Ovary (tissue), 3 donors: ENCODE measurements at regions not wholly inside any gene's neighbourhood (a gene's known extent, or its start where the extent isn't known, plus 50 kb on each side); places are given as distances from the start of the nearest gene placed in this dataset.

Source experiments
- EP300 ChIP-seq: sonication (generic); formaldehyde crosslinking; IDR thresholded peaks from one replicate; pipeline ENCODE4 v1.6.1; 2017; ENCODE audit warnings: antibody characterized with exemption
- POLR2A ChIP-seq: fragments of 450-650 bp; IDR thresholded peaks from one replicate; pipeline ENCODE4 v1.6.1; 2017; ENCODE audit warnings: antibody characterized with exemption, mild to moderate bottlenecking, moderate library complexity
- TF ChIP-seq, protein P1 (sequence below), 3 donors: fragments of 450-650 bp in 2 of 3; fragments of 200-600 bp in 1 of 3; IDR thresholded peaks; one replicate each; pipeline versions ENCODE4 v1.5.1 to v1.8.0; 2016 to 2022; ENCODE audit warnings: antibody characterized with exemption in 3 of 3, mild to moderate bottlenecking in 1 of 3
- donor health status: DM: no; HTN: no; CAD: no.

DNA sequence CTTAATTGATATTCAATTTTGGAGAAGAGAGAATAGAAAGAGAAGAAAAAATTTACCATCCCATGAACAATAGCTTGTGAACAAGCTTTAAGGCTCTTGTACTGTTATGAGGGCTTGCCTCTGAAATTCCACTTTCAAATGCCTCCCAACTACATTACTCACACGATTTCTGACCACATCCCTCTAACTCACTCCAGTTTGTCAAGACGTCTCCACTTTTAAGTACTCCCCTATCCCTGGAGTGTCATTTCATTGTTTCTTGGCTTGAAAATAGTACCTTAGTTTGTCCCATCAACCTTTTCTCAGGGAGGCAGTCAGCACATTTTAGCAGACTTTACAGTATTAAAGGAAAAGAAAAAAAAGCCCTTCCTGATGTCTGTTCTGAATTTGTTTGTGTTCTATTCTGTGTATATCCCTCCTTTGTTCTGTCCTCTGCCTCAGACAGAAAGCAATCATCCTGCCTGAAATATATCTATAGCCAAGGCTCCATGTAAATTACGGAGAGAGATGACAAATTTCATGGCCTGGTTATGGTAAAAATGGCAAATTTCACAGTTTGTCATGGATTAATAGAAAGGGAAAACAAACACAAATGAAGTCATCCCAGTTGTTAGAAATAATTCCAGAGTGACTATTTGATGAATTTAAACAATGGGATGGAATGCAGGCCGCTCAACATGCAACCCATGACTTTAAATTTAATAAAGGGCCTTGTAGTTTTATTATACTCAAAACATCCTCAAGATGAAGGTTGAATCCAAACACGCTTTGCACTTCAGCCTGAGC lies 228.8 kb downstream of the ETAA1 start:
- TF ChIP-seq, protein P1, sequence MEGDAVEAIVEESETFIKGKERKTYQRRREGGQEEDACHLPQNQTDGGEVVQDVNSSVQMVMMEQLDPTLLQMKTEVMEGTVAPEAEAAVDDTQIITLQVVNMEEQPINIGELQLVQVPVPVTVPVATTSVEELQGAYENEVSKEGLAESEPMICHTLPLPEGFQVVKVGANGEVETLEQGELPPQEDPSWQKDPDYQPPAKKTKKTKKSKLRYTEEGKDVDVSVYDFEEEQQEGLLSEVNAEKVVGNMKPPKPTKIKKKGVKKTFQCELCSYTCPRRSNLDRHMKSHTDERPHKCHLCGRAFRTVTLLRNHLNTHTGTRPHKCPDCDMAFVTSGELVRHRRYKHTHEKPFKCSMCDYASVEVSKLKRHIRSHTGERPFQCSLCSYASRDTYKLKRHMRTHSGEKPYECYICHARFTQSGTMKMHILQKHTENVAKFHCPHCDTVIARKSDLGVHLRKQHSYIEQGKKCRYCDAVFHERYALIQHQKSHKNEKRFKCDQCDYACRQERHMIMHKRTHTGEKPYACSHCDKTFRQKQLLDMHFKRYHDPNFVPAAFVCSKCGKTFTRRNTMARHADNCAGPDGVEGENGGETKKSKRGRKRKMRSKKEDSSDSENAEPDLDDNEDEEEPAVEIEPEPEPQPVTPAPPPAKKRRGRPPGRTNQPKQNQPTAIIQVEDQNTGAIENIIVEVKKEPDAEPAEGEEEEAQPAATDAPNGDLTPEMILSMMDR (IDR thresholded peaks at IDR 0.05), result no peak
- TF ChIP-seq POLR2A (no peak), EP300 (no peak)
